Upper lobe of left lung (tissue), 4 donors: ENCODE measurements at regions not wholly inside any gene's neighbourhood (a gene's known extent, or its start where the extent isn't known, plus 50 kb on each side); places are given as distances from the start of the nearest gene placed in this dataset.

ENCODE experiments used
- CTCF ChIP-seq, 6 experiments: fragments of 450-650 bp in 4 of 6; fragments of 200-600 bp in 2 of 6; sonication (generic) in 2 of 6; IDR thresholded peaks; one replicate each; pipeline ENCODE4 v1.5.1; 2016 to 2019; ENCODE audit warnings: antibody characterized with exemption in 6 of 6
- POLR2A ChIP-seq, 4 donors: fragments of 450-650 bp; IDR thresholded peaks; one replicate each; pipeline ENCODE4 v1.5.1; 2016 to 2017; ENCODE audit warnings: antibody characterized with exemption in 4 of 4, mild to moderate bottlenecking in 2 of 4
- POLR2AphosphoS5 ChIP-seq, 2 donors: sonication (generic); formaldehyde crosslinking; IDR thresholded peaks; one replicate each; pipeline ENCODE4 v1.5.1; 2017; ENCODE audit warnings: antibody characterized with exemption in 2 of 2

GRCh38 chr17:54527941-54528340 is 372.7 kb upstream of the TOM1L1 start:
- TF ChIP-seq POLR2AphosphoS5 (IDR thresholded peaks at IDR 0.05) (no peak), POLR2A (IDR thresholded peaks at IDR 0.05) (no peak), CTCF (IDR thresholded peaks at IDR 0.05) (no peak)
